ENCODE measurements at regions not wholly inside any gene's neighbourhood (a gene's known extent, or its start where the extent isn't known, plus 50 kb on each side); places are given as distances from the start of the nearest gene placed in this dataset.

GRCh38 chr1:55279627-55280026 lies 64.5 kb upstream of the USP24 start:
- Histone ChIP-seq H2AFZ (ENCODE audit: low read length) (no peak overlapping the region), H3K9ac (ENCODE audit: low read length) (no peak overlapping the region), H3K79me2 (ENCODE audit: low read length) (no peaks in the 10 kb centered on the region), H3K36me3 (ENCODE audit: low read depth, low read length) (no peaks in the 10 kb centered on the region), H3K27me3 (ENCODE audit: low read length) (no peaks in the 10 kb centered on the region), H3K4me2 (ENCODE audit: low read length) (no peak overlapping the region), H3K4me1 (ENCODE audit: insufficient read depth, low read length) (0 out of 2 replicates have a peak, but pooled peaks cover 2% of the 10 kb centered on the region), H3K4me3 (ENCODE audit: low read length) (no peak overlapping the region), H3K27ac (ENCODE audit: low read length) (no peak overlapping the region), H4K20me1 (ENCODE audit: low read length) (no peaks in the 10 kb centered on the region), H3K9me2 (replicated peaks; ENCODE audit: low read length) (no peaks in the 10 kb centered on the region), H3F3A (ENCODE audit: low read length, unreplicated experiment) (no peaks in the 10 kb centered on the region), H3K9me3 (ENCODE audit: low read length) (no peaks in the 10 kb centered on the region)
- CTCF ChIA-PET: no interaction called here
- BruUV-seq (replicated peaks): no TSS peak
- POLR2A ChIA-PET (ENCODE audit: unreplicated experiment): no interaction called here
- no peak for DNase-seq
- no peak for ATAC-seq
- intact Hi-C loops (cut with micrococcal nuclease): loop anchor here (5.0 to 10.0 kb wide), 4 partner anchors 165 to 1523 kb away; no protein-coding TSS in a partner anchor
- TF ChIP-seq EZH2phosphoT487 (IDR thresholded peaks at IDR 0.05; ENCODE audit: borderline replicate concordance, low read length) (no peak), CTCF (conservative IDR thresholded peaks at IDR 0.05; ENCODE audit: low read depth, low read length) (no peak), EZH2 (IDR thresholded peaks at IDR 0.05; ENCODE audit: low read length, unreplicated experiment) (no peak)

DNA sequence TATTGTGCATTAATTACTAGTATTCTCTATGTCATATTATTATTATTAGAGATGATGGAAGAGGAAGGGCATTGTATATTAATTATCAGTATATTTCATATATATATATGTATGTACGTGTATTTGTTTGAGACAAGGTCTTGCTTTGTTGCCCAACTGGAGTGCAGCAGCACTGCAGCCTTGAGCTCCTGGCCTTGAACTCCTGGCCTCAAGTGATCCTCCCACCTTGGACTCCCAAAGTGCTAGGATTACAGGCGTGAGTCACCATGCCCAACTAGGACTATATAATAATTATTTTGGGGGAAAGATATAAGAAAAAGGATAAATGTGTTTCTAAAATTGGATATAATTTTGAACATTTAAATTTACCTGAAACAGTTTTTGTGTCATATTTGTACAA lies 63.2 kb upstream of the USP24 start:
- ChIA-PET POLR2A (ENCODE audit: unreplicated experiment) (interaction anchor here (0.7 kb wide), 1 partner anchor 643 kb away, joined by 3 read pairs; no protein-coding TSS in a partner anchor), CTCF (interaction anchor here (1.2 kb wide), 1 partner anchor 135 kb away, joined by 5 read pairs; no protein-coding TSS in a partner anchor)
- no peak overlapping the region for H2AFZ ChIP-seq (ENCODE audit: low read length)
- no peaks in the 10 kb centered on the region for H3K79me2 ChIP-seq (ENCODE audit: low read length)
- H3K9me3 ChIP-seq (ENCODE audit: low read length): no peaks in the 10 kb centered on the region
- intact Hi-C loops (cut with micrococcal nuclease): no loop called here
- H3K36me3 ChIP-seq (ENCODE audit: low read depth, low read length): no peaks in the 10 kb centered on the region
- no peak overlapping the region for H3K9ac ChIP-seq (ENCODE audit: low read length)
- no peaks in the 10 kb centered on the region for H3F3A ChIP-seq (ENCODE audit: low read length, unreplicated experiment)
- no peak for DNase-seq
- no TSS peak for BruUV-seq (replicated peaks)
- no peak overlapping the region for H3K27ac ChIP-seq (ENCODE audit: low read length)
- ATAC-seq: no peak
- 0 out of 2 replicates have a peak, but pooled peaks cover 2% of the 10 kb centered on the region for H3K4me1 ChIP-seq (ENCODE audit: insufficient read depth, low read length)
- no peaks in the 10 kb centered on the region for H4K20me1 ChIP-seq (ENCODE audit: low read length)
- no peaks in the 10 kb centered on the region for H3K27me3 ChIP-seq (ENCODE audit: low read length)
- H3K4me2 ChIP-seq (ENCODE audit: low read length): no peak overlapping the region
- TF ChIP-seq CTCF (conservative IDR thresholded peaks at IDR 0.05; ENCODE audit: low read depth, low read length) (no peak), EZH2 (IDR thresholded peaks at IDR 0.05; ENCODE audit: low read length, unreplicated experiment) (no peak)
- no peak overlapping the region for H3K4me3 ChIP-seq (ENCODE audit: low read length)
- no peaks in the 10 kb centered on the region for H3K9me2 ChIP-seq (replicated peaks; ENCODE audit: low read length)

- no peaks in the 10 kb centered on the region for H3K9me2 ChIP-seq (replicated peaks; ENCODE audit: low read length)
- H4K20me1 ChIP-seq (ENCODE audit: low read length): no peaks in the 10 kb centered on the region
- H3K36me3 ChIP-seq (ENCODE audit: low read depth, low read length): no peaks in the 10 kb centered on the region
- H3K9me3 ChIP-seq (ENCODE audit: low read length): no peaks in the 10 kb centered on the region
- H3K27me3 ChIP-seq (ENCODE audit: low read length): no peaks in the 10 kb centered on the region
- H3K79me2 ChIP-seq (ENCODE audit: low read length): no peaks in the 10 kb centered on the region
- ATAC-seq: peak; percentile 94
- H3F3A ChIP-seq (ENCODE audit: low read length, unreplicated experiment): no peaks in the 10 kb centered on the region
- peak overlapping the region; percentile 61 for H2AFZ ChIP-seq (ENCODE audit: low read length)
- peak overlapping the region; percentile 41; the same call in 1 of the 2 replicates for H3K4me2 ChIP-seq (ENCODE audit: low read length)
- H3K4me3 ChIP-seq (ENCODE audit: low read length): no peak overlapping the region
- peak; percentile 83 for DNase-seq
- ChIA-PET POLR2A (ENCODE audit: unreplicated experiment) (interaction anchor here (0.7 kb wide), 1 partner anchor 644 kb away, joined by 3 read pairs; no protein-coding TSS in a partner anchor), CTCF (interaction anchor here (0.6 to 1.2 kb wide), 5 partner anchors 17 to 1427 kb away, joined by 3 to 5 read pairs (median 3); no protein-coding TSS in a partner anchor)
- H3K27ac ChIP-seq (ENCODE audit: low read length): no peak overlapping the region
- no peak overlapping the region for H3K9ac ChIP-seq (ENCODE audit: low read length)
- intact Hi-C loops (cut with micrococcal nuclease): loop anchor here (1.0 kb wide), 2 partner anchors 60 to 137 kb away; no protein-coding TSS in a partner anchor
- no TSS peak for BruUV-seq (replicated peaks)
- H3K4me1 ChIP-seq (ENCODE audit: insufficient read depth, low read length): 0 out of 2 replicates have a peak, but pooled peaks cover 2% of the 10 kb centered on the region
- no peak for TF ChIP-seq EZH2phosphoT487 (IDR thresholded peaks at IDR 0.05; ENCODE audit: borderline replicate concordance, low read length)
- peak; percentile 89 for TF ChIP-seq CTCF (conservative IDR thresholded peaks at IDR 0.05; ENCODE audit: low read depth, low read length)
Measured at GRCh38 chr1:55277377-55278130, 62.4 kb upstream of the USP24 start.
